Occipital lobe (tissue), 1 donor: ENCODE measurements at regions not wholly inside any gene's neighbourhood (a gene's known extent, or its start where the extent isn't known, plus 50 kb on each side); places are given as distances from the start of the nearest gene placed in this dataset.
"Not testable (repeated sequence)": the region's sequence is repeated elsewhere in the genome, so short reads cannot be mapped to it uniquely, and the experiment has no call there.

Experiments
- DNase-seq: peaks from one replicate; lab custom pipeline; 2025; lab: John Stamatoyannopoulos, UW

DNA sequence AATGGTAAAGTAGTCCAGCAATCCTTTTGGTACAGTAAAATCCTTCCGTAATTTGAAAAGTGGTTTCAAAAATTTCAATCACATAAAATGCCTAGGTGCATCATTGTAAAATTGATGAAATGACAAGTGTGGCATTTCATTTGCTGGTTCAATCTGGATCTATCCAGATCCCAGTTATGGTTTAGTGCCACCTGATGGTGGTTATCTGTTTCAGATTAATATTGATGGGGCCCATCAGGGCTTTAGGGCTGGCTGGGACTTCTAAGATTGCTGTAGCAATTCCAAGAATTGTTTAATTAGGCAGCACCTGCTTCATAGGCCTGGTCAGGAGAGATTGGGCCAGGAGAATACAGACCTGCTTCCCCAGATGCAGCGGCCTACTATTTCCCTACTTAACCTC is 55.5 kb upstream of the PIK3C3 start:
- DNase-seq = no peak

DNA sequence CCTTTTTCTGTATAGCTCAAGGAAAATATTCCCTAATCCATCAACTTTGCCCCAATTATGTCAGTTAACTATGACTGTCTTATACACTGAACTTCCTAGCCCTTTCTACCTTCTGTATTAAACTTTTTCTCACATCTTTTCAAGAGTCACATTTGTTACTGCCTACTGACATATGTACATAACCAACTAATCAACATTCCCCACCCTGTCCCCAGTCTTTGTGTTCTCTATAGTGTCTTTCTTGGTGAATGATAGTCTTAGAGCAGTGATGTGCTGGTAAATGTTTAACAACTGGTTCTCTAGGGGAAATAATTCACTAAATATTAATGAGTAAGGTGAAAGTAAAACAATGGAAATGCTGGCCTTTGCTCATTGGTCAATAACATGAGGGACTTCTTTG is 61.6 kb upstream of the PIK3C3 start:
- DNase-seq = no peak

DNA sequence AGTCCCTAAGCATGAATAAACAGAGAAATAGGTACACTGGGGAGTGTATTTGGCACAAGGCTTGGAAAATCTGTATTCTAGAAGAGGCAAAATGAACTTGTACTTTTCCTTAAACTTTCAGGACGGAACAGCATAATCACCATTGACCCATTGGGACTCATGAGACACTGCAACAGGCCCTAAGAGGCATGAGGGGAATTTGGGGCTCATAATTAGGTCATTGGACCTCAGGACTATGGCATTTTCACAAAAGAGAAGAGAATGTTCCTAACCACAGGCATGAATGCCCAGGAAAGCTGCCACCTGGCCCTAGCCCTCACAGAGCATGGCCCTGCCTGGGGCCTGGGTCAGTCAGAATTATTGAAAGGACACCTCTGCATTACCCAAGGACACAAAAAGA is 67.9 kb upstream of the PIK3C3 start:
- no peak for DNase-seq

DNA sequence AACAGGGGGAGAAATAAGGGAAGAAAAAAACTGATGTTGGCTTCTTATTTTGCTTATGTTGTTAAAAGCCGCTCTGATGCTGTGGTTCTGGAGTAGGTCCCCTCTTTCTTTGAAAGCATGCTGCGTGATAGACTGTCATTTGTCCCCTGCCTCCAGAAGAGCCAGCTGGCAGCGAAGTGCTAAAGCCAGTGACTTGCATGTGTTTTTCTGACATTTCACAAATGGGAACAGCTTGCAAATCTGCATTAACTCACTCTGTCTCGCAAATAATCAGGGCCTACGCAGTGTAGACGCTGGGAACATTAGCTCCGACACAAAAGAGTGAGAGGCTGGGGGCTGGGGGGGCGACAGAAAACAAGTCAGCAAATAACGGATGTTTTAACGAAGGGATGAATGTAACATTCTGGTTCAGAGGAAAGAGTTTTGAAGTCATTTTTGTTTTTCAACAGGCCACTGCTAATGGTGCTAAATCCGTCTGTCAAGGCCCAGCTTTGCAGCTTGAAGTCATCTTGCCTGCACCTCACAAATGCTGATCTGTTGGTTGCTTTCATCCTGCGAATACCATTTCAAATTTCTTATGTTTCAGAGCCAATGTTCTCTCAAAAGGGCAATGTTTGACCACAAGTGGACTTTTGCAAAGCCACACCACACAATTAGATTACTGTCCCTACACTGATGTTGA is 68.8 kb upstream of the PIK3C3 start:
- DNase-seq = no peak

DNA sequence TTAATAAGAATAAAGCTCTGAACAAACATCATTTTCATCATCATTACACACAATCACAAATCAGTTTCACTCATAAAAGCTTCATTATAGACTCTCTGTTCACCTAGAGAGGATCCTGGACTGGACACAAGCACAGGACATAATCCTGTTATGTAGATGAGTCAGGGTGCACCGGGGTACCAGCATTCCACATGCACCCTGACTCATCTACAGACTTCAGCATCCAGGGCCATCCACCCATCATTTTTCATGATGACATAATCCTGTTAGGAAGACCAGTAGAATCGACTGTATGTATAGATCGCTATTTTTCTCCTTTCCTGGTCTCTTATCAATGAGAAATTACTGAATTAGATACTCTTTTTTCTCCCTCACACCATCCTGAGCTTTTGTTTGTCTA is 73.7 kb upstream of the PIK3C3 start:
- DNase-seq = no peak

DNA sequence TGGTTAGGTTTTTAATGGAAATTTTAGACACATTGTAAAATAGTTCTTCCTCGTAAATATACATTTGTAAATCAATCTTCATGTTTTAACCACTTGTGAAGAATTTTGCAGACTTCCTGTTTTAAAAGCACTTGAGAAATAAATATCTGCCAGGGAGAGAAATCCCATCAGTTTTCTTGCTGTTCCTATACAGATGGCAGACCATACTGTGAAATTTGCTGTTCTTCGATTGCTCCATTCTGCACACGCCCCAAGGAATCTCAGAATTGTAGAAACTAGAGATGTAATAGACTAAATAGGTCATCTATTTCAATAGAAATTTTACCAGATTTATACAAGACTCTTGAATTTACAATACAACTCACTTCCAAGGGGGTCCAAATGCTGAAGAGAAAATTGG is 75.8 kb upstream of the PIK3C3 start:
- DNase-seq = no peak

DNA sequence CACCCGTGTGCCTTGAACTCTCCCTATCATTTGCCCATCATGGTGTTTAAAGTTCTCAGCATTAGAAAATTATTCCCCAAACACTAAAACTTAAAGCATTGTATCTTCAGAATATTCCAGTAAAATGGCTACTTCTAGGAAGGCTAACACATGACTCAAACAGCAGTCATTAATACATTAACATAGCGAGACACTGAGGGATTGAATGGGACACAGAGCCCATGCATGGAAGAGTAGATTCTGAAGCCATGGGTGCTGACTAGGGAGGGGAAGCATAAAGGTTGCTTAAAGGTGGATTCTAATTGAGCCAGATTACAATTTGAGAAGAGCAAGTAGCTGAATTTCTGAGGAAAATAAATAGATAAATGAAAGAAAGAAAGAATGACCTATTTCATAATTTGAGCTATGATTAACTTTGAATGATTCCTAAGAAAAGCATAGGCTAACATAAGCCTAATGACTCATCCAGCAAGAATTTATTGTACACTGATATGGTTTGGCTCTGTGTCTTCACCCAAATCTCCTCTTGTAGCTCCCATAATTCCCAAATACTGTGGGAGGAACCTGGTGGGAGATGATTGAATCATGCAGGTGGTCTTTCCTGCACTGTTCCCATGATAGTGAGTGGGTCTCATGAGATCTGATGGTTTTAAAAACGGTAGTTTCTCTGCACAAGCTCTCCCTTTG is 79.8 kb upstream of the PIK3C3 start:
- no peak for DNase-seq

DNA sequence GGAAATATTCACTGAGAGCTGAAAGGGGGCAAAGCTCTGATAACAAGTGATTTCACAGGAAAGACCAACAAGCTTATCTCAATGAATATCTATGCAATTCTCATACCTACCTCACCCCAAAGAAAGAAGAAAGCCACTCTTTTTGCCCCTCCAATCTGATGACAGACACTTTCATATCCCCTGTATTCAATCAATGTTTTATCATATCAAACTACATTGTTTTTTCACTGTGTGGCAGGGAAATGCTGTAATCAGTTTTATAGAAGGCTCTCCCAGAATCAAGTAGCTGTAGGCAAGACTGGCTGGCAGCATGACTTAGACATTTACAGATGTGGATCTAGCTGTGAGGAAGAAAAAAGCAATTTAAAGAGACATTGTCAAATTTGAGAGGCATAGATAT is 81.3 kb upstream of the PIK3C3 start:
- DNase-seq = no peak

DNA sequence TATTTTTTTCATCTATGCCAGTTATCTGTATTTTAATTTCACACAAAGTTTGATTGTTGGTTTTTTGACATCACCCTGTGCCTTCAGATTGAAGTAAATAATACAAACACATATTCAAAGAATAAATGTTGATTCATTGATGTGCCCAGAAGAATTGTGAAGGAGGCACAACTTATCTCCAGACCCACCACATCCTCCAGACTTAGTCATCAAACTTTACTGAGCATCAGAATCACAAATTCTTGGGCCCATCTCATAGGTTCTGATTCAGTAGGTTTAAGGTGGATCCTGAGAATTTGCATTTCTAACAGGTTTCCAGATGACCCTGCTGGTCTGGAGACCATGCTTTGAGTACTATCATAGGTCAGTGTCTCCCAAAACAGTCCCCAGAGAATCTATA is 82.8 kb upstream of the PIK3C3 start:
- no peak for DNase-seq

DNA sequence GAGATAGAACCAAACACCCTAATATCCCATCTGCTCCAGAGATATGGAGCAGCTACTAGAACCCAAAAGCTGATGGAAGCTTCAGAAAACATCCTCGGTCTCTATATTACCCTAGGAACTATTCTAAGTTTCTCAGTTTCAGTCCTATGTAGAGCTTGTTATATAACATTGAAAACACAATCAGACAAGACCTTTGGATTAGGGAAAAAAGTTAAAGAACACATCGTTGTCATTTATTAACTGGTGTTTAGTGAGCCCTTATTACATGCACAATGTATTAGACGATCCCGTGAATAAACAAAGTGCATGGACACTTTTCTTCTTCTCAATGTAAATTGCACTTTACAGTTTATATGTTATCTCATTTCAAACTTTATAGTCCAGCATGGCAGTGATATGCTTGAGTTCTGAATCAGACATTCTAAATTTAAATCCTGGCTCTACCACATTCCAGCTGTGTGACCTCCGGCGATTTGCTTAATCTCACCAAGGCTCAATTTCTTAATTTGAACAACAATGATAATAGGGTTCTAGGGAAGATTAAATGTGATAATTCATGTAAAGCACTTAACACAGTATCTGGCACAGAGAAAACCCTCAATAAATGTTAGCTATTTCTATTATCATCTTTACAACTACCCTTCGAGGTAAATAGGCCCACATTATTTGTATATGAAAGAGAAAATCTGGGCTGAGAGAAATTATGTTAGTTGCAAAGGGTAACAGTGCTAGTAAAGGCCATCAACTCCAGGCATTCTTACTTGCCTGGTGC is 83.6 kb upstream of the PIK3C3 start:
- DNase-seq = no peak

DNA sequence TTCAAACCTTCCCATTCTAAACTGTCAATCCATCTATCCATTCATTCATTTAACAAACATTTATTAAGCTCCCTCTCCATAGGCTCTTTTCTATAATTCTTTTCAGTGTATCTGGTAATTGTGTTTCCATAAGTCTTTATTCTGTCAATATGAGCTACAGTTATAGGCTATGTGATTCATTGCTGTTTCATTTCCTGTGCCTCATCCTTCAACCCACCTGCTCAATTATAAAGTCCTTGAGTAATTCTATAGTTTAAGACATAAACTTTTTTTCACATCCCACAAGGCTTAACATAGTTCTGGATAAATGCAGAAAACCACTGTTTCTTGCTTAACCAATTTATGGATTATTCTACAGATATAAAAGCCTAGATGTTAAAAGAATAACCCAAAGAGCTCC is 84.2 kb upstream of the PIK3C3 start:
- DNase-seq = no peak

DNA sequence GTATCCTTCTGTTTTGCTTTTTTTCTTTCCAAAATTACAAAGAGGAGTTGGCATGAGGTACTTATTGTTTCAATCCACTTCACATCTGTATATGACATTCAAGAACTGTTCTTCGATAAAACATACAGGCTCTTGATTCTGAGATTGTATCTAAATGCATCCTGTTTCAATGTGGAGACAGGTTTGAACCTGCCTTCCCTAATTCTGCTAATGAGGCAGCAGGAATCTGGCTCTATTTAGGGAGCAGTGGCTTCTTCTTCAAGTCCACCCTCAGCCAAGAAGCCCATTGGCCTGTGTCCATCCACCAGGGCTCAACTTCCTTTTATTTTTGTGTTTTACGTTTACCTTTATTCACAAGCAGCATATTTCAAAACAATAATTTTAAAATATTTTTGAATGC is 84.8 kb upstream of the PIK3C3 start:
- no peak for DNase-seq

DNA sequence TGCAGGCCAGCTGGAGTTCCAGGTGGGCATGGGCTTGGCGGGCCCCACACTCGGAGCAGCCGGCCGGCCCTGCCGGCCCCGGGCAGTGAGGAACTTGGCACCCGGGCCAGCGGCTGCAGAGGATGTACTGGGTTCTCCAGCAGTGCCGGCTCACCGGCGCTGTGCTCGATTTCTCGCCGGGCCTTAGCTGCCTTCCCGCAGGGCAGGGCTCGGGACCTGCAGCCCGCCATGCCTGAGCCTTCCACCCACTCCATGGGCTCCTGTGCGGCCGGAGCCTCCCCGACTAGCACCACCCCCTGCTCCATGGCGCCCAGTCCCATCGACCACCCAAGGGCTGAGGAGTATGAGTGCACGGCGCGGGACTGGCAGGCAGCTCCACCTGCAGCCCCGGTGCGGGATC is 89.2 kb upstream of the PIK3C3 start:
- DNase-seq = not testable (repeated sequence)

DNA sequence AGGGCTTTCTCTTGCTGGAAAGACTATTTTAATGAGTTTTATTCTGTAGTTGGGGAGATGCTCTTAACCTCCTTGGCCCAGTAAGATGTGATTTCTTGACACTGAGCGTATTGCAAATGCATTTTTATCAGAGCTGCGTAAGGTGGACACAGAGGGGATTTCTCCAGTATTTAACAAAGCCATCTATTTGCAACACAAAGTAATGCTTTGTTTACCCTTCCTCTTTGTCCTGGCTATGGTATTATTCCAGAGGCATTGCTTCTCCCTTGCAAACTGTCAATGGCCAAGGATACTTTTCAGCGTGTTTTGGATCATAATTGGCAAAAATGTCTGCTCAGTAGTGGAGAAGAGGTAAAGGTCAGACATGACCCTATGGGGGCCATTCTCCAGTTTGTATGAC is 90.8 kb upstream of the PIK3C3 start:
- DNase-seq = no peak

DNA sequence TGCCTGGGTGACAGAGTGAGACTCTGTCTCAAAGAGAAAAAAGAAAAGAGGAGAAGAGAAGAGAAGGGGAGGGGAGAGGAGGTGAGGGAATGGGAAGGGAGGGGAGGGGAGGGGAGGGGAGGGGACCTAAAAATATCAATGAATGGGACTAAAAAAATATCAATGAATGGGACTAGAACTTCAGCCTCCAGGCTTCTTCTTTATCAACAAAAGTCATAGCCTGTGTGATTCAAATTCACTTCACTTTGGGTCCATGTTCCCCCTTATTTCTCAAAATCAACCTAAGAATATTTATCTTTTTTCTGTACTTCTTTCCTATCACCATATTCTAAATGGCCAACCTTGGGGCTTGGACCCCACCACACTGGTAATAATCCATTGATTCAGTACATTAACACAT is 92.1 kb upstream of the PIK3C3 start:
- DNase-seq = no peak

DNA sequence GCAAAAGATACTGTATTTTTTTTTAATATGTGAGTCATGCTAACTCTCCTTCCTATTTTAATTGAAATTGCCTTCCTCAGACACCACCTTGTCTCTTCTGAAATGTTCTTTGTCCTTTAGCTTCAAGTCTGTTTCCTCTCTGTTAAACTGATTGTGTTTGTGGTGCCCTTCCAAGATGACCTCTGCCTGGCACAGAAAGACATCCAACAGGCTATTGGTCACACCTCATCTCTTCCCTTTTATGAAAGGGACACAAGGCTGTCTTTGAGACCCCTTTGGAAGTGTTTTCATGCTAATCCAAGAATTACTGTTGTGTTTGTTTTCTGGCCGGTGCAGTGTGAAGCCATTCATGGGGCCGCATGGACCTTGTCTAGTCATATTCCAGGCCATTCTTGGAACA is 94.0 kb upstream of the PIK3C3 start:
- DNase-seq = no peak

DNA sequence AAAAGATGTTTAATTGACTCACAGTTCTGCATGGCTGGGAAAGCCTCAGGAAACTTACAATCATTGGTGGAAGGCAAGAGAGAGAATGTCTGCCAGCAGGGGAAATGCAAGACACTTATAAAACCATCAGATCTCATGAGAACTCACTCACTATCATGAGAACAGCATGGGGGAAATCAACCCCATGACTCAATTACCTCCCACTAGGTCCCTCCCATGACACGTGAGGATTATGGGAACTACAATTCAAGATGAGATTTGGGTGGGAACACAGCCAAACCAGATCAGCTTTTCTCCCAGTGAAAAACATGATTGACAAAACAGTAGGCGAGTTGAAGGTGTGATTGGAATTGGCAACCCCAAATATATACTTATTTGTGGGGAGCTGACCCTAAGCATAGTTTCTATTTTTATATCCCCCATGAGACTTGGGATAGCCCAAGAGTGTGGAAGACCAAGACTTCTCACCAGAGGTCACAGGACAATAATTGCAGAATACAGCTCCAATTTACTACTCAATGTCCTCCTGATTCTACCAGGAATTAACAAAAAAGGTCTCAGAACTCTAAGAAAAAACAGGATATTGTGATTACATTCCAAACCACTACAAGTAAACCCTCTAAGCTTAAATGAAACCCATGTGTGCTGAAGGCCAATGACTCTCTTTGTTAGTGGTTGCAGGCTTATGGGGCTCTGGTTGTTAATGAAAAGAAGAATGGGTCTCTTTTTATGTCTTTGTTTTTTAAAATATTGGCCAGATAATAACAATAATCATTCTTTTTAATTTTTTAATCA is 96.1 kb upstream of the PIK3C3 start:
- DNase-seq = no peak

DNA sequence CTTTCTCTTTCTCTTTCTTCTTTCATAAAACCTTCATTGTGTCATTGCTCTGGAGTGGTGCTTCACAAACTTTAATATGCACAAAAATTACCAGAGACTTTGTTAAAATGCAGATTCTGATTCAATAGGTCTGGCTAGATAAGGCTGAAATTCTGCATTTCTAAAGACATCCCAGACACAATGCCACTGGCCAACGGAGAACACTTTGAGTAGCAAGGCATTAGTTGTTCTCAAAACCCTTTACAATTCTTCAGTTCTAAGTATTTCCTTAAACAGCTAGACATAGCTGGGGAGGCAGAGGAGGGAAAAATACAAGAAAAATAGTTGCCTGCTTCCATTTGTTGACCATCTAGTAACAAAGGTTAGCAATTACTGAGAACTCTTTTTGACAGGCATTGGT is 101.8 kb upstream of the PIK3C3 start:
- DNase-seq = no peak

DNA sequence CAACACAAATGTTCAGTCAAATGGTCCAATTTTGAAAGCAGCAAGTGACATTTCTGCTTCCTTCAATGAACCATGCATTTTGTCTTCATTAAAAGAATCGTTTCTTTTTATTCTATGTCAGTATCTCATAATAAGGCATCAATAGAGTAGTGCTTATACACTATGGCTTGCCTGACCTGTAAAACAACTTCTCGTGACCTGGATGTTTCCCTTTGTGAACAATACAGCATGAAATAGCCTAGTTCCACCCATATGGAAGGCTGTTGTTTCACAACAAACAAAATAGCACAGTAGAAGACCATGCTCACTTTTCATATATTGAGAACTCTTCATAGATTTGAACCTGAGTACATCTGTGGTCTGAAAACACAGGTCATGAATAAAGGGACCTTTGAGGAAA is 104.3 kb upstream of the PIK3C3 start:
- DNase-seq = no peak

DNA sequence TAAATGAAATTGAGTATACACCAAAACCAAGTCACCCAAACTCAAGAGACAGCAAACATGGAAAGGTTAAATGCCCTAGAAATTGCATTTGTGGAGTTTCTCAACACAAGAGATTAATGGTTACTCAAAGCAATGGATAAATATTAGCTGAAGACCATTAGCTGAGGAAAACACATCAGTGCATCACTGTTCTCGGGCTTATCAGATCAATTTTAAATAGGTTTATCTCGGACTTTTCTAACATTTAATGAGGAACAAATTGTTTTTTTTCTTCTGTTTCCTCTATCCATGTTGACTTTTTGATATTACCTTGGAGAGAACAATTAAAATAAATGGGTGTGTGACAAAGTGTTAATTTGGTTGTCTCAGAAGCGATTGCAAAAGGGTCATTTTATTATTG is 105.4 kb upstream of the PIK3C3 start:
- no peak for DNase-seq

DNA sequence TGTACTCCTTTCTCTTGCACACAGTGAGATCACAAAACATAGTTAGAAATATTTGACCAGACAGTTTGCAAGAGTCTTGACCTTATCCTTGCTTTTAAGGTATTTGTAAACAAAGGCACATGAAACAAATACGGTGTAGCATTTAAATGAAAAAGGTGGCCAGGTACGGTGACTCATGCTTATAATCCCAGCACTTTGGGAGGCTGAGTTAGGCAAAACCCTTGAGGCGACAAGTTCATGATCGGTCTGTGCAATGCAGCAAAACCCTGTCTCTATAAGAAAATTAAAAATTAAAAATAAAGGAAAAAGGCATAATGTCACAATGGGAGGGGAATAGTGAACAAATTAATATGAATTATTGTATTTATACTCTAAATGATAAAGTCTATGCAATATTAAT is 109.5 kb upstream of the PIK3C3 start:
- DNase-seq = no peak

DNA sequence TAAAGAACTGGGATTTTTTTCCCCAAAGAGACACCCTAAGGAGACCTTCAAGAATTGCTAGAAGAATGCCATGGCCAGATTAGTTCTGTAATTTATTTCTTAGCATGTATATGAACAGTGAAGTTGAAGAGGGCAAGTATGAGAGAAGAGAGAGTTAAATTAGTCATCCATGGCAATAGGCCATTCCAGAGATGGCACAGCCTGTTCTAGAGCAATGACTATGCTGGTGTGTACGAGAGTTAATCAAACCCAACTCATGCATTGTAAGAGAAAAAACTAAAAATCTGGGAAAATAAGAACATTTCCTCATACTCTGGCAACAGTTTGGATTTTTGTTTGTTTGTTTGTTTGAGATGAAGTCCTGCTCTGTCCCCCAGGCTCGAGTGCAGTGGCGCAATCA is 112.1 kb upstream of the PIK3C3 start:
- DNase-seq = no peak
